ENCODE measurements at regions not wholly inside any gene's neighbourhood (a gene's known extent, or its start where the extent isn't known, plus 50 kb on each side); places are given as distances from the start of the nearest gene placed in this dataset.
A peak's percentile ranks its signal among the peaks of the same experiment; 100 is the strongest.
"Not testable (repeated sequence)": the region's sequence is repeated elsewhere in the genome, so short reads cannot be mapped to it uniquely, and the experiment has no call there.

DNA sequence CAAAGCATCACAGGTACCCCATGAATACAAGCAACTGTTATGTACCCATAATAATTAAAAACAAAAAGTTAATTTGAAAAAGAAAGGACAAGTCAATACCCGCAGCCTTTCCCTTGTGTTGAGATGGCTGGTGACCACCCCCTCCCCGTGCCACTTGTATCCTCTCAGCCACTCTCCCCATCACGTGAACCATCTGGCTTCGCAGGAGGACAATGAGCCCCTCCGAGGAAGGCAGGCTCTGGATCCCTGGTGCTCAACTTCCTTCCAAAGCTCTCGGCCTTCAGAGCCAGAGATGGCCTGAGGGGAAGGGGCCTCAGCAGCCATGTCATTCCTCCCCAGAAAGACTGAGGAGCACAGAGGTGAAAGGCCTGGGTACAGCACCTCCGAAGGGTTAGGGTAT, 120.4 kb upstream of the RAB4A start:
- intact Hi-C loops (cut with micrococcal nuclease) = no loop called here
- no peaks in the 10 kb centered on the region for H3K9me3 Mint-ChIP-seq
- H3K36me3 Mint-ChIP-seq (ENCODE audit: low read depth) = no peaks in the 10 kb centered on the region
- H3K4me3 Mint-ChIP-seq = no peak overlapping the region
- ATAC-seq (ENCODE audit: low read depth) = no peak
- H3K4me1 Mint-ChIP-seq = peaks cover 8% of the 10 kb centered on the region
- ChIA-PET POLR2A (no interaction called here), CTCF (no interaction called here)
- H3K27ac Mint-ChIP-seq = no peak overlapping the region
- TF ChIP-seq, protein P1, sequence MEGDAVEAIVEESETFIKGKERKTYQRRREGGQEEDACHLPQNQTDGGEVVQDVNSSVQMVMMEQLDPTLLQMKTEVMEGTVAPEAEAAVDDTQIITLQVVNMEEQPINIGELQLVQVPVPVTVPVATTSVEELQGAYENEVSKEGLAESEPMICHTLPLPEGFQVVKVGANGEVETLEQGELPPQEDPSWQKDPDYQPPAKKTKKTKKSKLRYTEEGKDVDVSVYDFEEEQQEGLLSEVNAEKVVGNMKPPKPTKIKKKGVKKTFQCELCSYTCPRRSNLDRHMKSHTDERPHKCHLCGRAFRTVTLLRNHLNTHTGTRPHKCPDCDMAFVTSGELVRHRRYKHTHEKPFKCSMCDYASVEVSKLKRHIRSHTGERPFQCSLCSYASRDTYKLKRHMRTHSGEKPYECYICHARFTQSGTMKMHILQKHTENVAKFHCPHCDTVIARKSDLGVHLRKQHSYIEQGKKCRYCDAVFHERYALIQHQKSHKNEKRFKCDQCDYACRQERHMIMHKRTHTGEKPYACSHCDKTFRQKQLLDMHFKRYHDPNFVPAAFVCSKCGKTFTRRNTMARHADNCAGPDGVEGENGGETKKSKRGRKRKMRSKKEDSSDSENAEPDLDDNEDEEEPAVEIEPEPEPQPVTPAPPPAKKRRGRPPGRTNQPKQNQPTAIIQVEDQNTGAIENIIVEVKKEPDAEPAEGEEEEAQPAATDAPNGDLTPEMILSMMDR (IDR thresholded peaks at IDR 0.05) = no peak
- DNase-seq = no peak
- H3K27me3 Mint-ChIP-seq = peaks cover 21% of the 10 kb centered on the region

DNA sequence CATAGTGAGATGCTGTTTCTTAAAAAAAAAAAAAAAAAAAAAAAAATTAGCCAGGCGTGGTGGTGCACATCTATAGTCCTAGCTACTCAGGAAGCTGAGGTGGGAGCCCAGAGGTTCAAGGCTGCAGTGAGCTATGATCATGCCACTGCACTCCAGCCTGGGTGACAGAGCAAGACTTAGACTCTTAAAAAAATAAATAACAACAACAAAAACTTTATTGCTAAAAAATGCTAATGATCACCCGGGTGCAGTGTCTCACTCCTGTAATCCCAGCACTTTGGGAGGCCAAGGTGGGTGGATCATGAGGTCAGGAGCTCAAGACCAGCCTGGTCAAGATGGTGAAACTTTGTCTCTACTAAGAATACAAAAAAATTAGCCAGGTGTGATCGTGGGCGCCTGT, 119.5 kb upstream of the RAB4A start:
- H3K9me3 Mint-ChIP-seq; intact Hi-C loops (cut with micrococcal nuclease); H3K4me3 Mint-ChIP-seq; CTCF ChIA-PET; ATAC-seq (ENCODE audit: low read depth); H3K36me3 Mint-ChIP-seq (ENCODE audit: low read depth); POLR2A ChIA-PET; H3K27ac Mint-ChIP-seq; DNase-seq: not testable (repeated sequence)
- Mint-ChIP-seq H3K27me3 (peaks cover 17% of the 10 kb centered on the region), H3K4me1 (peaks cover 14% of the 10 kb centered on the region)

DNA sequence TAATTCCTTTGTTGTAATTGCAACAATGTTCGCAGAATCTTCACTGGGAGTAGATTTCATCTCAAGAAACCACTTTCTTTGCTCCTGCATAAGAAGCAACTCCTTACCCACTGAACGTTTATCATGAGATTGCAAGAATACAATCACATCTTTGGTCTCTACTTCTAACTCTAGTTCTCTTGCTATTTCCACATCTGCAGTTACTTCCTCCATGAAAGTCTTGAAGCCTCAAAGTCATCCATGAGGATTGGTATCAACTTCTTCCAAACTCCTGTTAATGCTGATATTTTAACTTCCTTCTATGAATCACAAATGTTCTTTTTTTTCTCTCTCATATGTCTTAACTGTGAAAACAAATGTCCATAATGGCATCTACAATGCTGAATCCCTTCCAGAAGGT, 118.6 kb upstream of the RAB4A start:
- Mint-ChIP-seq H3K27ac (no peak overlapping the region), H3K36me3 (ENCODE audit: low read depth) (no peaks in the 10 kb centered on the region), H3K4me1 (peaks cover 14% of the 10 kb centered on the region), H3K27me3 (peaks cover 9% of the 10 kb centered on the region), H3K9me3 (no peaks in the 10 kb centered on the region), H3K4me3 (no peak overlapping the region)
- intact Hi-C loops (cut with micrococcal nuclease) = no loop called here
- TF ChIP-seq, protein P1 (IDR thresholded peaks at IDR 0.05) = no peak
- DNase-seq (no peak), ATAC-seq (ENCODE audit: low read depth) (no peak)
- ChIA-PET CTCF (no interaction called here), POLR2A (no interaction called here)

DNA sequence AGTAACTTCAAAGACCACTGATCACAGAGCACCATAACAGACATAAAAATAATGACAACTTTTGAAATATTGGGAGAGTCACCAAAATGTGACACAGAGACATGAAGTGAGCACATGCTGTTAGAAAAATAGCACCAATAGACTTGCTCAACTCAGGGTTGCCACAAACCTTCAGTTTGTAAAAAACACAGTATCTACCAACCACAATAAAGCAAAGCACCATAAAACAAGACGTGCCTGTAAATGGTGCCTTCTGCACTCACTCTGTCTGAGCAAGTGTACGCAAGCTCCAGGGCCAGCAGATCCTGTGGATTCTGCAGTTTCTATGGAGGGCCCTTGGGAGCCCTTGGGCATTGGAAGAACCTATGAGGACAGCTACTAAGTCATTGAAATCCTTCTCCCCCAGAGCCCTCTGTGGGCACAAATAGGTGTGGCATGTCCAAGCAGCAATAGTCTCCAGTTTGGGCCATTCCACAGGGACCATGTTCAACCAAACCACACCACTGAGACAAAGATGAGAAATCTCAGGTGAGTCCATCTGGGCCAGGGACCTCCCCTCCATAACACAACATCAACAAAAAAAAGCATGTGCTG, 116.9 kb upstream of the RAB4A start:
- ChIA-PET CTCF (no interaction called here), POLR2A (no interaction called here)
- no peaks in the 10 kb centered on the region for H3K36me3 Mint-ChIP-seq (ENCODE audit: low read depth)
- peaks cover 14% of the 10 kb centered on the region for H3K4me1 Mint-ChIP-seq
- H3K9me3 Mint-ChIP-seq = no peaks in the 10 kb centered on the region
- TF ChIP-seq, protein P1 (IDR thresholded peaks at IDR 0.05) = no peak
- ATAC-seq (ENCODE audit: low read depth) = no peak
- peaks cover 2% of the 10 kb centered on the region for H3K27me3 Mint-ChIP-seq
- no peak overlapping the region for H3K27ac Mint-ChIP-seq
- no peak for DNase-seq
- no peak overlapping the region for H3K4me3 Mint-ChIP-seq
- intact Hi-C loops (cut with micrococcal nuclease) = no loop called here

DNA sequence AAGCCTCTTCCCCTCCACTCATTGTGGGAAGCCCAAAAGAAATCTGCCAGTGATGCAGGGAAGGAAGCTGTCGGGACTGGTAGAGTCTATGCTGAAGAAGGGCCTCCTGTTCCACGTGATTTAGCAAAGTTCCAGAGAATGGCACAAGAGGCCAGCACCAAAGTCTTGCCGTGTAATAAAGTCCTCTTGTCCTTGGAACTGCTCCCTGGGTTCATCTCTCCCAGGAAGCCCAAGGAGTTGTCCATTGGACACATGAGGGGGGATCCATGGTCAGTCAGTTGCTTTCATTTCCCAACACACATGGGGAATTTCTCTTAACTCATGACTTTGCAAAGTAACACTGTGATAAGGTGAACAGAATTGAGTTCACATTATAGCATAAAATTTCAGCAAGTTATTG, 116.1 kb upstream of the RAB4A start:
- ATAC-seq (ENCODE audit: low read depth) (no peak), DNase-seq (no peak)
- no peak overlapping the region for H3K27ac Mint-ChIP-seq
- H3K36me3 Mint-ChIP-seq (ENCODE audit: low read depth) = no peaks in the 10 kb centered on the region
- H3K4me3 Mint-ChIP-seq = no peak overlapping the region
- H3K4me1 Mint-ChIP-seq = peaks cover 14% of the 10 kb centered on the region
- TF ChIP-seq, protein P1 (IDR thresholded peaks at IDR 0.05) = no peak
- intact Hi-C loops (cut with micrococcal nuclease) = no loop called here
- H3K9me3 Mint-ChIP-seq = no peaks in the 10 kb centered on the region
- H3K27me3 Mint-ChIP-seq = peaks cover 2% of the 10 kb centered on the region
- POLR2A ChIA-PET = no interaction called here
- CTCF ChIA-PET = no interaction called here

DNA sequence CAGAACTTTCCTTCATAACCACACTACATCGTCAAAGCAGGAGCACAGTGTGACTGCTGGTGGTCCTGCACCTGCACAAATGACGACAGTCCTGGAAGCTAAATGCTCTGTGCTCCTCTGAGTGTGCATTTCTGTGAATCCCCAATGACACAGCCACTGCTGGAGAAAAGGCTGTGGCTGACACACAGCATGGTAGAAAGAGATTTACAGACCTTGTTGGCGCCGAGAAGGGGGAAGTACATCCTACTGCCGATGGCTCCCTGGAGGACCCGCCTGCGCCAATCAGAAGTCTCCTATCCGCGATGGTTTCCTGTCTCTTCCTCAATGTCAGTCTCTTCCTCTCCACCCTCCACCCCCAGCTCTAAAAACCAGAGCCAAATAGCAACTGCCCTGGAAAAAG, 115.4 kb upstream of the RAB4A start:
- TF ChIP-seq, protein P1 (IDR thresholded peaks at IDR 0.05) = no peak
- Mint-ChIP-seq H3K4me3 (peak overlapping the region; percentile 33), H3K36me3 (ENCODE audit: low read depth) (no peaks in the 10 kb centered on the region), H3K27ac (no peak overlapping the region), H3K27me3 (peaks cover 2% of the 10 kb centered on the region), H3K9me3 (no peaks in the 10 kb centered on the region), H3K4me1 (peaks cover 14% of the 10 kb centered on the region)
- POLR2A ChIA-PET = interaction anchor here (0.6 kb wide), 1 partner anchor 146 kb away, joined by 3 read pairs; no protein-coding TSS in a partner anchor
- CTCF ChIA-PET = no interaction called here
- intact Hi-C loops (cut with micrococcal nuclease) = no loop called here
- DNase-seq = no peak
- ATAC-seq (ENCODE audit: low read depth) = peak; percentile 88

Data from activated B cell treated with CpG ODN at 0.5 μM for 24 hours (primary cell).